GM13977 (cell line): ENCODE measurements at regions not wholly inside any gene's neighbourhood (a gene's known extent, or its start where the extent isn't known, plus 50 kb on each side); places are given as distances from the start of the nearest gene placed in this dataset.

Experiments
- DNase-seq: peaks from one replicate; pipeline ENCODE4 v3.0.0; 2012; ENCODE audit warnings: low spot score
- in situ Hi-C: fragments of 300-500 bp; cut with MboI; formaldehyde crosslinking; loops from one replicate; pipeline ENCODE4 v1.12.0; 2022; ENCODE audit warnings: low sequenced_read_pairs, low pct_unique_long_range_greater_than_20kb, mixed read lengths, inconsistent platforms; ENCODE audit not compliant: unreplicated experiment
- TF ChIP-seq, protein P1 (sequence below): IDR thresholded peaks from 2 replicates; pipeline ENCODE4 v1.5.1; 2012; ENCODE audit warnings: mild to moderate bottlenecking, control low read depth; ENCODE audit not compliant: insufficient read depth; ENCODE audit errors: extremely low read depth, missing control alignments

DNA sequence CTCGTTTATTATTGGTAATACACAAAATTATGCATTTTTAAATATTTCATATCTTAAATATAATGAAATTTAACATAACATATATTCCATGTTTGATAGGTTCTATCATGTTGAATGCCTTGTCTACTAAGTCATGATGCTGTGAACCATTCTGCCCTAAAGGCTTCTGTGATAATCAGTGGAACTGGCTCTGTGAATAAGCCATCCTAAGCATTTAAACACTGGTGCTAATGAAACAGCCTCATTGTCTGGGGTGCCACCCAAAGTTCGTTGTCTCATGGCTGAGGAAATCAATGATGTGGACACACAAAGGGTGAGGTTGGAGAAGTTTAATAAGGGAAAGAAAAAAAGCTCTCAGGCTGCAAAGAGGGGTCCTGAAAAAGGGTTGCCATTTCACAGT is 264.7 kb upstream of the ZRANB2 start:
- DNase-seq: no peak
- in situ Hi-C loops: no loop called here
- TF ChIP-seq, protein P1, sequence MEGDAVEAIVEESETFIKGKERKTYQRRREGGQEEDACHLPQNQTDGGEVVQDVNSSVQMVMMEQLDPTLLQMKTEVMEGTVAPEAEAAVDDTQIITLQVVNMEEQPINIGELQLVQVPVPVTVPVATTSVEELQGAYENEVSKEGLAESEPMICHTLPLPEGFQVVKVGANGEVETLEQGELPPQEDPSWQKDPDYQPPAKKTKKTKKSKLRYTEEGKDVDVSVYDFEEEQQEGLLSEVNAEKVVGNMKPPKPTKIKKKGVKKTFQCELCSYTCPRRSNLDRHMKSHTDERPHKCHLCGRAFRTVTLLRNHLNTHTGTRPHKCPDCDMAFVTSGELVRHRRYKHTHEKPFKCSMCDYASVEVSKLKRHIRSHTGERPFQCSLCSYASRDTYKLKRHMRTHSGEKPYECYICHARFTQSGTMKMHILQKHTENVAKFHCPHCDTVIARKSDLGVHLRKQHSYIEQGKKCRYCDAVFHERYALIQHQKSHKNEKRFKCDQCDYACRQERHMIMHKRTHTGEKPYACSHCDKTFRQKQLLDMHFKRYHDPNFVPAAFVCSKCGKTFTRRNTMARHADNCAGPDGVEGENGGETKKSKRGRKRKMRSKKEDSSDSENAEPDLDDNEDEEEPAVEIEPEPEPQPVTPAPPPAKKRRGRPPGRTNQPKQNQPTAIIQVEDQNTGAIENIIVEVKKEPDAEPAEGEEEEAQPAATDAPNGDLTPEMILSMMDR: no peak

DNA sequence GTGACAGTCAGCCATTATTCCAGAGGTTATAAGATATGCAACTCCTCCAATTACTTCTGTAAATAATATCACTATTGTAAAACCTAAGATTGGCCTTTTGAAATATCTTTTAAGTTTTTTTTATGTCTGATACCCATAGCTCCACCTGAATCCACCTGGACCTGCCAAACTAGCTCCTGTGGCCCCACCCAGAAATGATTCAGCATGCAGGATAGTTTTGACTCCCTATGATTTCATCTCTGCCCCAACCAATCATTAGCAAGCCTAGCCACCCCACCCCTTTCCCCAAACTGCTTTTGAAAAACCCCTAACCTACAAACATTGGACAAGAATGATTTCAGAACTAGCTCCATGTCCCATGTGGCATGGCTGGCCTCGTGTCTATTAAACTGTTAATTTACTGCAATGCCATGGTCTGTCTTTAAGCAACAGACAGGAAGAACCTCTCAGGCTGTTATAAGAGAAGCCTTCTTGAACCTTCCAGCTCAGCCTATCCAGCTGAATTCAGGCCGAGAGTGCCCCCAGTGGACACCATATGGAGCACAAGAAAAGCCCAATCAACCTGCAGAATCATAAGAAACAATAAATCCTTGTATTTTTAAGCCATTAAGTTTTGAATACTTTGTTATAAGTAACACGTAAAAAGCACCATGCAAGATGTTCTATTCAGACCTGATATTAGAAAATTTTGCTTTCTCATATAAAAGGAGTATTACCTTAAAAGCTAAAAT is 263.0 kb upstream of the ZRANB2 start:
- DNase-seq: no peak
- in situ Hi-C loops: no loop called here
- TF ChIP-seq, protein P1: peak; percentile 39

DNA sequence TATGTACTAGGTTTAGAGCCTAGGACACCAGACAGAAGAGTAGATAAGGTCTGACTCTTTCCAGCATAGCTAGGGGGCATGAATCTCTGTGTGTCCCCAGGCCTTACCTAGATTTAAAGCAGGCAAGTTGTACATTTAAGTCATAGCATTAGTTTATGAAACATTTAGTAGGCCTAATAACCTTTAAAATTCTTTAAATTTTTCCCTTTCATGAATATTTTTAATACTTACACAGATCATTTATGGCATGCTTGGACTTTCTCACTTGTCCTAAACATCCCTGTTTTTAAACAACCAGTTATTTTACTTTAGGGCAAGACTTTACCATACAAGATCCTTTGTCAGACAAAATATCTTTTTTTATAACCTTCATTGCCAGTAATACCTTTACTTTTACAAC is 258.4 kb upstream of the ZRANB2 start:
- TF ChIP-seq, protein P1: no peak
- in situ Hi-C loops: no loop called here
- no peak for DNase-seq

DNA sequence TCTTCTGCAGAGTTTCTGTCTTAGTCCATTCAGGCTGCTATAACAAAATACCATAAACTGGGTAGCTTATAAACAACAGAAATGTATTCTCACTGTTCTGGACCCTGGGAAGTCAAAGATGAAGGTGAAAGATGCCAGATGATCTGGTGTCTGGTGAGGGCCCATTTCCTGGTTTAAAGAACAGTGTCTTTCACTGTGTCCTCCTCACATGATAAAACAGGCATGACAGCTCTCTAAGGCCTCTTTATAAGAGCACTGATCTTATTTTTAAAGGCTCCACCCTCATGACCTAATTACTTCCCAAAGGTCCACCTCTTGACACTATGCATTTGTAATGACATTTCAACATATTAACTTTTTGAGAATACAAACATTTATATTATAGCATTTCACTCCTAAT is 250.2 kb upstream of the ZRANB2 start:
- DNase-seq: no peak
- TF ChIP-seq, protein P1: no peak
- in situ Hi-C loops: no loop called here

DNA sequence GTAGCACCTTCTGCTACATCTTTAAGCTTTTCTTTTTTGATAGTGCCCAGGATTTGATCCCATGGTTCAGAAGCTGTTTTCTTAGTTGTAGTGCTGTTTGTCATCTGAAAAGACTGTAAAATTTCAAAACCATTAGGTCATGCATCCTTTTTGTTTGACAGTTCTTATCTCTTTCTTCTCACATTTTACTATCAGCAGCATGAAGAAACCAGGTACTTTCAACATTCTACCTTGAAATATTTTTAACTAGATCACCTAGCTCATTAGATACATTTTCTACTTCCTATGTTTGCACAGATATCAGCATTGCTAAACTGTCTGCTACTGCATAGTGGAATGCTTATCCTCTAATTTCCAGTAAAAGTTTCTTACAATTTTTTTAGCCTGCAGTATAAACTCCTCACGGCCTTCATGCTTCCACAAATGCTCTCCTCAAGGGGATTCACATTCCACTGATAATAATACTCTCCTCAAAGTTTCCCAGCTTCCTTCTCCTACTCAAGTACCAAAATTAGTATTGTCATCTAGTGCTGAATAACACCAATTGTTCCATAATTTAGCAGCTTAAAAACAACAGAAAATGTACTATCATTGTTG is 243.9 kb upstream of the ZRANB2 start:
- in situ Hi-C loops: no loop called here
- DNase-seq: no peak
- TF ChIP-seq, protein P1: no peak

DNA sequence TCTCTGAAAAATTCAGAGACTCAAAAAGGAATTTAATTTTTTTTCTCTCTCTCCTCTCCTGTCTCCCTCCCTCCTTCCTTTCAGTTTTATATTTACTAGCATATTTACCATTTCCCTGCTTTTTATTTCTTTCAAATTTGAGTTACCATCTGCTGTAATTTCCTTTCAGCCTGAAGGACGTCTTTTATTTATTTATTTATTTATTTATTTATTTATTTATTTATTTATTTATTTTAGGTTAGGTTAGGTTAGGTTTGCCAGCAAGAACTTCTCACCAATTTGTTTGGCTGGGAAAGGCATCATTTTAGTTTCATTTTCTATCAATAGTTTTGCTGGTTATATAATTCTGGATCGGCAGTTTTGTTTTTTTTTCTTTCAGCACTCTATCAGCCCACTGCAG is 231.7 kb upstream of the ZRANB2 start:
- in situ Hi-C loops: no loop called here
- TF ChIP-seq, protein P1: no peak
- no peak for DNase-seq

DNA sequence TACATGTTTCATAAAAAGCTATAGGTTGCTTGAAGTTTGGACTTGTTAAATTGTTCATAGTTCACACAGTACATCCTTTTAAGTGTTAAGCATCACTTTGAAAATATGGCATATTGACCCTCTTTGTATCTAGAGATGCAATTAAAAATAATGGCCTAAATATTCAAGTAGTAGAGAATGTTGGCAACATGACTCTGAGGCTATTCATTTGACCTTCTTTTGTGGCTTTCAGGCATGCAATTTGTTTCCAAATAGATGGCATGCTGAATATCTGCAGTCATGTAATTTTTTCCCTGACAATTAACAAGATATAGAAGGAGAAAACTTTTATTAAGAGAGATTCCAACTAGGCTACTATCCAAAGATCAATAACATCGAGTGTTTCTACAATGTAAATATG is 230.5 kb upstream of the ZRANB2 start:
- in situ Hi-C loops: no loop called here
- TF ChIP-seq, protein P1: no peak
- no peak for DNase-seq
